SU-DHL-6 (cell line): ENCODE measurements at regions not wholly inside any gene's neighbourhood (a gene's known extent, or its start where the extent isn't known, plus 50 kb on each side); places are given as distances from the start of the nearest gene placed in this dataset.

Source experiments
- EZH2phosphoT487 ChIP-seq: fragments of 200-600 bp; sonication (generic), shearing (Covaris generic); conservative IDR thresholded peaks from 2 replicates; pipeline ENCODE4 v1.6.1; 2018; ENCODE audit warnings: mild to moderate bottlenecking, antibody characterized with exemption, low read length, moderate library complexity, mixed read lengths
- TF ChIP-seq, protein P1 (sequence below): fragments of 200-600 bp; sonication (generic); IDR thresholded peaks from one replicate; pipeline ENCODE4 v1.5.1; 2017; ENCODE audit warnings: antibody characterized with exemption, mild to moderate bottlenecking, low read length, moderate library complexity; ENCODE audit not compliant: insufficient read depth, poor library complexity, severe bottlenecking

DNA sequence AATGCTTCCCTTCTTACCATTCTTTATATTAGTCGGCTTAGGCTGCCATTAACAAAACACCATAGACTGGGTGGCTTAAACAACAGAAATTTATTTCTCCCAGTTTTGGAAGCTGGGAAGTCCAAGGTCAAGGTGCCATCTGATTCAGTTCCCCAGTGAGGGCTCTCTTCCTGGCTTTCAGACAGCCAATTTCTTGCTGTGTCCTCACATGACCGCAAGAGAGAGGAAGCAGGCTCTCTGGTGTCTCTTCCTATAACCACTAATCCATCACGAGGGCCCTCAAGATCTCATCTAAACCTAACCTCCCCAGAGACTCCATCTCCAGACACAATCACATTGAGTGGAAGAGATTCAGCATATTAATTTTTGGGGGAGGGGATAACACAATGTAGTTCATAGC lies 193.0 kb upstream of the SGK1 start:
- TF ChIP-seq, protein P1, sequence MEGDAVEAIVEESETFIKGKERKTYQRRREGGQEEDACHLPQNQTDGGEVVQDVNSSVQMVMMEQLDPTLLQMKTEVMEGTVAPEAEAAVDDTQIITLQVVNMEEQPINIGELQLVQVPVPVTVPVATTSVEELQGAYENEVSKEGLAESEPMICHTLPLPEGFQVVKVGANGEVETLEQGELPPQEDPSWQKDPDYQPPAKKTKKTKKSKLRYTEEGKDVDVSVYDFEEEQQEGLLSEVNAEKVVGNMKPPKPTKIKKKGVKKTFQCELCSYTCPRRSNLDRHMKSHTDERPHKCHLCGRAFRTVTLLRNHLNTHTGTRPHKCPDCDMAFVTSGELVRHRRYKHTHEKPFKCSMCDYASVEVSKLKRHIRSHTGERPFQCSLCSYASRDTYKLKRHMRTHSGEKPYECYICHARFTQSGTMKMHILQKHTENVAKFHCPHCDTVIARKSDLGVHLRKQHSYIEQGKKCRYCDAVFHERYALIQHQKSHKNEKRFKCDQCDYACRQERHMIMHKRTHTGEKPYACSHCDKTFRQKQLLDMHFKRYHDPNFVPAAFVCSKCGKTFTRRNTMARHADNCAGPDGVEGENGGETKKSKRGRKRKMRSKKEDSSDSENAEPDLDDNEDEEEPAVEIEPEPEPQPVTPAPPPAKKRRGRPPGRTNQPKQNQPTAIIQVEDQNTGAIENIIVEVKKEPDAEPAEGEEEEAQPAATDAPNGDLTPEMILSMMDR, result no peak
- TF ChIP-seq EZH2phosphoT487, result no peak
